NCI-H524 (cell line): ENCODE measurements at regions not wholly inside any gene's neighbourhood (a gene's known extent, or its start where the extent isn't known, plus 50 kb on each side); places are given as distances from the start of the nearest gene placed in this dataset.

Experiments
- DNase-seq, 2 experiments: peaks; one replicate each; lab custom pipeline; 2025; lab: John Stamatoyannopoulos, UW

DNA sequence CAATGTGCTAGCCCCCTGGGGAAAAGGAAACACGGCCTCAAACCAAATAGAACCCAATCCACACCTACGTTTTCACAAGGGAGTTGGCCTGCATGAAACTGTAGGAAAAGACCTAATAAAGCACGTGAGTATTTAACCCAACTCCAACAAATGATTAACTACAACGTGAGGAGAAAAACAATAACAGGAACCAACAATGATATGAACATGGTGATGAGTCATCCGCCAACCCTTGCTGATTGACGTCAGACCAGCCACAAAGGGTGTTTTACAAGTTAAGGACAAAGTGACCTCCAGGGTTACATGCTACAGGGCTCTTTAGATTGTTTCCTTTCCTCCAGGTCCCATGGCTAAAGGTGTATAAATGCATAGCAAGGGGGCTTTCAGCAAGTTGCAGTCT is 460.5 kb downstream of the COG6 start:
- no peak for DNase-seq

DNA sequence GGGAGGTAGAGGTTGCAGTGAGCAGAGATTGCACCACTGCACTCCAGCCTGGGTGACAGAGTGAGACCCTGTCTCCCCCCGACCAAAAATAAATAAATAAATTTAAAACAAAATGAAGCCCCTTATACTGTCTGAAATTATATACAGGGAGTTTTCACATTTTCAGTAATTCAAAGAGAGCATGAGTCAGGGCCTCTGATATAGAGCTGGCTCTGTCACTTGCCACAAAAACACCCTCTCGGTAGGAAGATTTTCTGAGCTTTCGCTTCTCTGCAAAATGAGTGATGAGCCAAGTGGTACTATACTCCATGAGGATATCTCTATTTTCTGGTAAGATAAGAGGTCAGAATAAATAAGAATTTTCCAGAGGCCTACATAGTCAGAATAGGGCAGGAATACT is 462.9 kb downstream of the COG6 start:
- DNase-seq: no peak

DNA sequence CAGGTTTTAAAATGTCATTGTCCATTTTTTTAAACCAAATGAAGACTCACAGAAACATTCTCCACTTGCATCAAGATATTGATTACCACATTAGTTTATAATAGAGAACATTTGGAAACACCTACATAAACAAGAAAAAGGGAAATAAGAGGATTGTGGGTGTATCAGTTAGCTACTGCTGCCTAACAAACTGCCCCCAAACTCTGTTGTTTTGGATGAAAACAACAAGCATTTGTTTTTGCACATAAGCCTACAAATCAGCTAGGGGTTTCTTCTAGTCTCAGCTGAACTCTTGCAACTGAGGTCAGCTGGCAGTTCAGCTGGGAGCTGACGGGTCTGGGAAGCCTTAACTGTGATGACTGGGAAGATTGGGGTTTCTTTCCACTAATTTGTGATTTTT is 464.4 kb downstream of the COG6 start:
- no peak for DNase-seq

DNA sequence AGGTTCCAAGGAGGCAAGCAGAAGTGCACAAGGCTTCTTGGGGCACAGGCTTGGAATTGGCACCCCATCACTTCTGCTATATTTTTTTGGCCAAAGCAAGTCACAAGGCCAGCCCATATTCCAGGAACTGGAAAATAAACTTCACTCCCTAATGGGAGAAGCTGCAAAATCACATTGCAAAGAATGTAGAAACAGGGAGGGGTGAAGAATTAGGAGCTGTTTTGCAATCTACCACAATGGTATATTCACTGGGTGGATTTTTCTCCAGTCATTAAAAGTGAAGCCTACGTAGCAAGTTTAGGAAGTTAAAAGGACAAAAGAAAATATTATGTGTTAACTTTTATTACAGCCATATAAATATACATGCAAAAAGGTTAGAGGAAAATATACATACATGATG is 464.8 kb downstream of the COG6 start:
- no peak for DNase-seq

DNA sequence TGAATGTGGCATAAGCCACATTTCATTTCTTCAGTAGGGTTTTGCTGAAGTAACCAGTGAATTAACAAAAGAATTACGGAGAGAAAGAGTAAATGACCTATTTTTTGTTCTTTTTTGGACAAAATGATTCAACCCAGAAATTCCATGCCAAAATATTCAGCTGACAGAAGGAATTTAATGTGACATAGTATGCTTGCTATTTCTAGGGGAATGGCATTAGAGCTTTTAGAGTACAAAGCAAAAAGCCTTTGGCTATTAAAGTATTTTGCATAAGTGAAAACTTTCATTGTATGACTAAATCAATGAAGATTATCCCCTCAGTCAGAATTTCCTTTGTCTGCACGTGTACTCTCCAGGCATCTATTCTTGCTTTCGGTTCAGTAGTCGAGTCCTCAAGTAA is 465.3 kb downstream of the COG6 start:
- DNase-seq: no peak

DNA sequence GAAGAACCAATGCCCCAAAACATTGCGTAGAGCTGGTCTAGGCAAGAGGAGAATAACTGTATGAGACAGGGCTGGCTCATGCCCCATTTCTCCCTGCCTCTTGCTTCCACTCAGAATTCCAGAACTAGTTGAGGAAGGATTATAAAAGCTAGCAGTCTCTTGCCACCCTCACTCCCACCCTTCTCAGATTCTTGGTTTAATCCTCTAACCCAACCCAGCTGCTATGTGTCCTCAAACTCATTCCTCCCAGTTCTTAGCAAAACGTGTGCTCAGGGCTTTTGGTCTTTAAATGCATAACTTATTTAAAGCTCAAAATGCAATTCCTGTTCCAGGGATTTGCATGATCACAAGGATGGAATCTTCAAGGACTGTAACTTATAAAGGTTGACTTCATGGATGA is 466.3 kb downstream of the COG6 start:
- DNase-seq: peak in 1 of 2 experiments; percentile 26

DNA sequence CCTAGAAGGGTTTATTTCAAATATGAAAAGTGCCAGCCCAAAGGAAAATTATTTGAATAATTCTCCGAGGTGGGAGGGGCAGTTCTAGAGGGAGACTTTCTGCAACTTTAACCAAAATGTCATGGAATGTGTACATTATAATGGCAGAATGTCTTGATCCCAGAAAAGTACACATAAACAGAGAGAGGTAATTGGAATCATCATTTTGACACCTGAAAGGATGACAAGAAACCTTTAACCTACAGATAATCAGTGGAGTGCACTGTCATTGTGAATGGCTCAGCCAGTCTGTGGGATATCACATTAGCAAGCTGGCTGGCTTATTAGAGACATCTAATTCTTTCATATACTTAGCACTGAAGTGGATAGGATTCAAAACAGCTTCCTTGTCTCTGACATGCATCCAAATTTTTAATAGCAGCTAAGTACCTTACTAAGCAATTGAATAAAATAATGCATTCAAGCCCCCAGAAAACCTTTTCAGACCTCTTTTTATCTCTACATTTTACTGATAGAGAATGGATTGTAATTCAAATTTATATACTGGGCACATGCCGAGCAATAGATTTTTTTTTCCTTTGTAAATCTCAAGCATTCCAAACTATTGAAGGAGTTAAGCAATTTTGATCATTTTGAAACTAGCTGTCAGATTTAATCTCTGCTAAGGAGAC is 468.6 kb downstream of the COG6 start:
- DNase-seq: peak; percentile 23 to 69

DNA sequence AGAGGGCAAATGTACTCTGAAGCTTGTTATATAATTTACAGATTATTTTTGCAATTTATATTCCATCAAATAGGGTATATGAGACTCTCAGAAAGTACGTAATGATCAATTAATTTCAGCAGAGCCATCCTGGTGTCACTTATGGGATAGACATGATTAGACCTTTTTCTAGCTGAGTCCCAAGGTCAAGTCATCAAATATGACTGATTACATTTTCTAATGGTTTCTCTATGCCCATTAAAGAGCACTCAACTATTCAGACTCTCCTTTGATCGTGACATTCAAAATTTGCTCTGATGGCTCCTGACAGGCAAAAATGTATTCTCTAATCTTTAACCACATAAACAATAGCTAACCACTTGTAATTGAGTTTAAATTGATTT is 469.2 kb downstream of the COG6 start:
- no peak for DNase-seq

DNA sequence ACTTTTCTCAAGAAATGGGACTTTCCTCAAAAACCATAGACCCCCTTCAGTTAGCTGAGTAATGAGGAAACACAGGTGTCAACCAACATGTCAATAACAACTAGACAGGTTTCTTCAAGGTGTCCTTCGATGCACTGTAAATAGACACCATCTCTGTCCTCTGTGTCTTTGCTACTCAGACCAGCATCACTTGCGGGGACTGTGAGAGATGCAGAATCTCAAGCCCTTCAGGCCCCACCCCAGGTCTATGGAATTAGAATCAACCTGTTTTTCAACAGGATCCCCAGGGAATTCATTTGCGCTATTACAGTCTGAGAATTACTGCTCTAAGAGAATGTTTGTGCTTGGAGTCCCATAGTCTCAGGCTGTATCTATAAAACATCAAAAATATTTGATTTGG is 469.9 kb downstream of the COG6 start:
- no peak for DNase-seq

DNA sequence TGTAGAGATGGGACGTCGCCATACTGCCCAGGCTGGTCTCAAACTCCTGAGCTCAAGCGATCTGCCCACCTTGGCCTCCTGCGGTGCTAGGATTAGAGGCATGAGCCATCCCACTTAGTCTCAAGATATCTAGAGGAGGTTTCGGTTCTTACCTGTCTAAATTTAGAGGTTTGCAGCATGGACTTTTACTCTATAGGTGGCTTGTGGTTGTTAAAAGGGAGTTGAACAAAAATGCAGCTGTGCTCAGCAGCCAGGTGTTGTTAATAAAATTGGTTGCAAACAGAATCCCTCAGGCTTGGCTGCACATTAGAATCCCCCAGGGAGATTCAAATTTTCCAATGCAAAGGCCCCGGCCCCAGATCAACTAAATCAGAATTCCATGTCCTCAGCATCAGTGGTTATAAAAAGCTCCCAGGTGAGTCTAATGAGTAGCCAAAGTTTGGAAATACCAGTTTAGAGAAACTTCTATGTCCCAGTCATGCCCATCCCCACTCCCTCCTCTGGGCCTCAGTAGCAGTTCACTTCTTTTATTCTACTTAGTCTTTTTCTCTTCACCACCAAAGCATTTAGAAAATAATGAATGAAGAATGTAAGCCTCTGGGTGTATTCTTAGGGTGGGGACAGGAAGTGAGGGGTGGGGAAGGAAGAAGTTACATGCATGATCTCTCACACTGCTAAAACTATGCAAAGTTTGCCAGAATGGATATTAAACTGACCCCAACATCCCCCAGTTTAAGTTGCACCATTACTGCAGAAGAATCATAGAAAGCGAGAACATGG is 471.0 kb downstream of the COG6 start:
- DNase-seq: no peak

DNA sequence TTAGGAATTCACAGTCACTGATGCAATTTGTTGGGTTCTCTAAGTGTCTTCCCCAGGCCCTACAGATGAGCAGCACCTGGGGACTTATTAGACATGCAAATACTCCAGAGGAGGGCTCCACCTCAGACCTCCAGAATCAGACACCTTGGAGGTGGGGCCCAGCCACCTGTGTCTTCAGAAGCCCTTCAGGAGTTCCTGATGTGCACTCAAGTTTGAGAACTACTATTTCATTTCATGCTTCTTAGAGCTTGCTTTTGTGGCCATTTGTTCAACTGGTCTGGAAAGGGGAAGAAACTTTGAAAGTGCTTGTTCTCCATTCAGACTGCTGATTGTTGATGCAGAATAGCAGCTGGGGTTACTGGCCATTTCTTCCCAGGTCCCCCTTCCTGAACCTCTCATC is 472.0 kb downstream of the COG6 start:
- DNase-seq: no peak

DNA sequence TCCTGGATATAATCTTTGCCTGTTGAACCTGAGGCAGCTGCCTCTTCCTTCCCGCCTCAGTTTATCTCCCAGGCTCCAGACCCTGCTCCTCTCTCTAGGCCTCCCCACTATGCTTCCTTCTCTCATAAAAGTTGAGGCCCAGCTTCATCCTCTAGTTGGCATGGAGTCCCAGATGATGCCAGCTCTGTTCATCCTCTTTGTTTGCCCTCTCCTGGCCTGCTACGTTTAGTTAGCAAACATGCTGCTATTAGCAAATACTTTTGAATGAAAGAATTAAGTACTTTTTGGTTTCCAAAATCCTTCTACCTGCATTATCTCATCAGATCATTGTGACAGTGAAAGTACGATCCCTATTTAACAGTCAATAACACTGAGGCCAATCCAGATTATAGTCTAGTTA is 472.5 kb downstream of the COG6 start:
- DNase-seq: no peak

DNA sequence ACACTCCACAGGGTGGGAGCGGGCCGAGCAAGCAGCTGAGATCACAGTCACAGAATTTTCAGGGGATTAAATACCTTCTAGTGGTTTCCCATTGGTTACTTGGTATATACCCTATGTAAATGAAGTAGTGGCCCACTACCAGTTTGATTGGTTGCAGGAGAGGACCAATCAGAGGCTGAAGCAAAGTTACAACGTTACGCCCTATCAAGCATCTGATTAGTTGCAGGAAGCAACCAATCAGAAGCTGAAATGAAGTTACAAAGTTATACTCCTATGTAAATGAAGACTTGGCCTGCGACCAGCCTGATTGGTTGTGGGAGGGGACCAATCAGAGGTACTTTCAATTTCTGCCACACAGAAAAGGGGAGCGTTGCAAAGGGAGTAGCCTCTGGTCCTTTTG is 474.0 kb downstream of the COG6 start:
- DNase-seq: no peak

DNA sequence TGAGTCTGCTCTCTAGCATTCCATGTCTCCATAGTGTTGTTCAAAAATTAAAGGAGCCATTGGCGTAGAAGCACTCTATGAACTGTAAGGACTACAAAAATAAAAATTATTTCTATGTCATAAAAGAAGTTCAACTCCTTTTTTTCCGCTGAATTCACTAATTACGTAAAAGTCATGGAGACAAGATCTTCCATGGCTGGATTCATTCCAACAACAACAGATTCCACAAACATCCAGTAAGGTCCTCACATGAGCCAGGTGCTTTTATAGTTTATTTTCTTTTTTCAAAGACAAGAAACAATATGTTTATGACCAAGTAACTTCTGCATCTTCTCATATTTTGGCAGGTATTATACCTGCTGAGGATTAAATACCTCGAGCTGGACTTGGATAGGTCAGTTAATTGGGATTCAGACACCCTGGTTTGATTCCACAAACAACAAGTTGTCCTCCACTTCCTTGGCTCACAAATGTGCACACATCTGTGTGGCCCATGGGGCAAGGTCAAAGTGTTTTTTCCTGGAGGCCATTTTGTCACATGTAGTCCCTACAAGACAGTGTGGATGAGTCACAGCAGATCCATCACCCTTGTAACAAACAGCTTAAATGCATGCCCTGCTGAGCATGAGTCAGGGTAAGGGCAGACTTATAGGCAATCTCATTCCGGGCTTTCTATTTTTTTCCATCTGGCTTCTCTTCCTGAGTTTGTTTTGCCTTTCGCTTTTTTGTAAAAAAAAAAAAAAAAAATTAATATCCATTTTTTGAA is 475.6 kb downstream of the COG6 start:
- DNase-seq: no peak

DNA sequence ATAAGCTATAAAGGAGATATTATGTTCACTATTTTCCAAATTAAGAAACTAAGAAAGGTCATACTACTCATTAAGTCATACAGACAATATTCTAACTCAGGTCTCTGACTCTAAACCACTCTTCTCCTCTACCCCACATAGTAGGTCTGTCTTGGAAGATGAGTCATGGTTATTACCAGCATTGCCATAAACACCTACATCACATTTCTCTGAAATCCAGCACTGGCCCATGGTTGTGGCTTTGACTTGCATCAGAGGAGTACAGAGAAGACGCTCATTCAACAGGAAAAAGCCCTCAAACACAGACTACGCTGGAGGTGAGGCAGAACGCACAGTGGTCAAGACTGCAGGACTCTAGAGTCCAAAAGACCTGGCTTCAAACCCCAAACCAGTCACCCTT is 476.8 kb downstream of the COG6 start:
- DNase-seq: no peak

DNA sequence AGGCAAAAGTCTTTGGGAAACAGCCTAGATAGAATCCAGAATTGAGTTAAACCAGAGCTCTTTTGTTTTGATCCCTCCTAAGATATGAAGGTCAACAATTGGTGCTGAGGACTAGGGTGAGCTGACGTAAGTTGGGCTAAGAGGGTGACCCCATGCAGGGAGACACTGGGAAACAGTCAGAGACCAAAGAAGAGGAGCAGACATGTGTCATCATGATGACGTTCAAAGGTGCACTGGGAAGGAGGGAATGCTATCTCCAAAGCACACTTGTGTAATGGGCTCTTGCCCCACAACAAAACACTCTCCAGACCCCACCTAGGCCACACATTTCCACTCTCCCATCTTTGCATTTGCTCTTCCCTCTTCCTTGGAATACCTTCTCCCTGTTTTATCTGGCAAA is 481.4 kb downstream of the COG6 start:
- no peak for DNase-seq

DNA sequence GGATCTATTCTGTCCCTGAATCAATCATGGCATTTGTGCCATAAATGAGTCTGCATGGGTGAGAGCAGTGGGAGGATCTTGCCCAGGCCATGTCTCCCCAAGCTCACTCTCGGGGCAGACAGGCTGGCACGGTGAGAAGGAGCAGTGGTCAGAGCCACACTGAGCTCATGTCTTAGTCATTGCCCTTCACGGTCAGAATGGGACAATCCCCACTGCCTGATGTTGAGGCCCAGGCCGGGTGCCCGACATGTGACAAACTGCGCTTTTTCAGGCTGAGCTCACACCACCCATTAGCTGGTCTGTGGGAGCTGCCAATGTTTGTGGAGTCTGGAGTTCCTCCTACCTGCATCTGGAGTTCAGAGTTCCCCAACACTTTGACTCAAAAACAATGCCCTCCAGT is 481.9 kb downstream of the COG6 start:
- DNase-seq: no peak

DNA sequence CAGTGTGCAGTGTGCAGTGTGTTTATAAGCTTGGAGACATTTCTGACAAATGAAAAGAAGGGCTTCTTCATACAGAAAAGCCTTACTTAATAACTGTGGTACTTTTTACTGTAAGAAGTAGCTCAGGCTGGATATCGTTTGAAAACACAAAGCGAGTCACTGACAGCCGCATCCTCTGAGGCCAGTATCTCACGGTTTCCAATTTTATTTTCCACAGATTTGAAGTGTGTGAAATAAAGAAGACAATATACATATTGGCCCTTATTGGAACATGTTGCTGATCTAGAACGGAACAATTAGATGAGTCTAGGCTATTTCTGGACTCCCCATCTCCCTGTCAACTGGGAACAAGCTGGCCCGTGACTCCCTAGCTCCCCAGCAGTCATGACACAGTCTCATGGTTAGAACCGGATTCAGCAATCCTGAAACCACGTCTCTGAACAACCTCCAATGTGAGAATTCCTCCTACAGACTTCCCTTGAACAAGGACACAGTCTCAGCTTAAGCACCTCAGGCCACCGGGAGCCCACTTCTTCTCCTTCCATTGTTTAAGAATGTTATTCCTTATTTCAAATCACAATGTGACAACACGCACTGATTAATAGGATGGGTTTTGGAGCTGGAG is 484.5 kb downstream of the COG6 start:
- DNase-seq: no peak

DNA sequence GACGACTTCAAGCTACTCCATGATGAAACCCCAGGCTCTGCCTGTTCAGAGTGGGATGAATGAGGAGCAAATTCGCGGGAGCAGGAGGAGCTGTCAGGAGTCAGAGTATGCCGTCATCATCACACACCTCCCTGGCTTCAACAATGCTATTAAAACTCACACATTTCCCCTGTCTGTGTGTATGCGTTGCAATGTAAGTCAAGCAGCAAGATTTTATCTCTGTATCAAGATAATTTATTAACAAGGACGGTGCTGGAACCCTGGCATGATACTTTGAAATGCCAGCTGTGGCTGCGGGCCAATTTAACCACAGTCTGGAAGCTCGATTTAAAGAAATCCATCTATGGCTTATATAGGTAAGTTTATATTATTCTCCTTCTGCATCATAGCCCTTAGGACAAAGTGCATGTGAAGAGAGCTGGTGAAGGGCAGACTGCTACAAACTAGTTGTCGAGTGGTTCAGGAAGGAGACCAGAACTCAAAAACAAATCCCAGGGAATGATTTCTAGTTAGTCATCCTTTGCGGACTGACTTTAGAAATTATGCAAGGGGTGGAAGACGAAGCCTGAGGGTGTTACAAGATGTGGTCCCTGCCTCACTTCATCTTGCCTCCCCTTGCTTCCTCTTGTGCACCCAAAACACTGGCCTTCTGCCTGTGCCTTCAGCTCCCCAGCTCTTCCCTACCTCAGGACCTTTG is 486.5 kb downstream of the COG6 start:
- DNase-seq: no peak

DNA sequence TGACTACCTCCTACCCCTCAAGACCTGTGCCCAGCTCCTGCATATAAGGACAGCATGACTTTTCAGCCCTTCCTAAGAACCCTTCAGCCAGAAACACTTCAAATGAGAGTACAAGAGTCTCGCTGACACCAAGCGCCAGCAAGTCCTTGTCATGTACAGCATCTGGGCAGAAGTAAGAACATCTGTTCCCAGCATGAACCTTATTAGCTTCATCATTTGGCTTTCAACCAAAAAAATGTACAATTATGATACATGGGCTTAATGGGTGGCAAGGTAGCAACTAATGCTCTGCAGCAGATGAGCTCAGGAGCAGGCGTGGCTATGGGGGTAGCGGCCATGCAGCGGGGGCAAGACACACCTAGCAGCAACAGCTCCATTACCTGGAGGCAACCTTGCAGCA is 487.6 kb downstream of the COG6 start:
- peak; percentile 75 to 96 for DNase-seq

DNA sequence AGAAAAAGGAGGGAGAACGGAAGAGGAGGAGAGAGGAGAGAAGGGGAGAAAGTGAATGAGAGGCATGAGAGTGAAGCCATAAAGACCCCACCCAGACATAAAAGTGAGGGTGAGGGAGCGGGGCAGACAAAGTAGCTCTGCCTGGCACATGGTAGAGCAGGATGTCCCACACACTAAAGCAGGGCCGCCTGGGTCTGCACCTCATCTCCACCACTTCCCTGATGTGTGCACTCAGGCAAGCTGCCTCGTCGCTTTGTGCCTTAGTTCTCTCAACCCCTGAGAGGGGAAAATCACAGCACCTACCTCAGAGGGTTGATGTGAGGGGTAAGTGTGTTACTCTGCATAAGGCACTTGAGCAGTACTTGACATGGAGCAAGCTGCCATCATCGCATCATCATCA is 488.1 kb downstream of the COG6 start:
- DNase-seq: peak in 1 of 2 experiments; percentile 6

DNA sequence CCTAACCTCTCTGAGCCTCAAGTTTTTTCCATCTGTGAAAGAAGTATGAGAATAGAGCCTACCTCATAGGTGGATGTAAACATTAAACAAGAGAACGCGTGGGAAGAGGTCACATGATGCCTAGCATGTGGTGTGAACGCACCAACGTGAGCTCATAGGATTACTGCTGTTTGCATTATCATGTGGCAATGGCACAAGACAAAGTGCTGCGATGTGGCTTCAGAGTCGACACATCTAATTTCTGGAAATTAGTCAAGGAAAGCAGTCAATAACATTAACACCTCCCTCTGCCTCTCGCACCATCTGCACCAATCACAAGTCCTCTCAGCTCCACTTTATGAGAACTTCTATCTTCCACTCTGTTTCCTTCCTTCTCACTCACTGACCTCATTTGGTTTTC is 489.7 kb downstream of the COG6 start:
- DNase-seq: no peak
